ENCODE measurements at regions not wholly inside any gene's neighbourhood (a gene's known extent, or its start where the extent isn't known, plus 50 kb on each side); places are given as distances from the start of the nearest gene placed in this dataset.
A peak's percentile ranks its signal among the peaks of the same experiment; 100 is the strongest.

DNA sequence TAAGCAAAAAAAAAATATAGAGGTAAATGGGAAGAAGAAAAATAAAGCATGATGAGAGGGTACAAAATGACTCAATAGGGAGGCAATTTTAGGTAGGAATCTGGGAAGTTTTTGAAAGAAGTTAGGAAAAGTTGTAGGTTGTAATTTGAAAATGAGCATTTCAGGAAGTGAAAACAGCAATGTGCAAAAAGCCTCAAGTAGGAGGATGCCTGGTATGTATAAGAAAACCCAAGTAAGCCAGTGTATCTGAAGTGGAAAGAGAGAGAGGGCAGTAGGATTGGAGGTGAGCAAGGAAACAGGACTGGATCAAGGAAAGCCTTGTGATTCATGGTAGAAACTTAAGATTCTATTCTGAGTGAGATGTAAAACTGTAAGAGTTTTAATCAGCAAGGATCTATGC lies 121.6 kb upstream of the SPRY2 start:
- H3K4me1 ChIP-seq (ENCODE audit: control insufficient read depth in 4 of 4, insufficient read depth in 4 of 4, low read length in 3 of 4) = peaks cover 7 to 26% (median 18%) of the 10 kb centered on the region in 4 donors
- H3K9me3 ChIP-seq (ENCODE audit: control insufficient read depth in 4 of 4, low read length in 3 of 4) = no peaks in the 10 kb centered on the region
- H3K27ac ChIP-seq (ENCODE audit: low read depth in 1 of 2, low read length in 2 of 2) = no peak overlapping the region
- peak overlapping the region in 1 of 2 donors; percentile 30 for H3K9ac ChIP-seq (ENCODE audit: low read depth in 1 of 2, low read length in 2 of 2)
- H3K27me3 ChIP-seq (ENCODE audit: control insufficient read depth in 4 of 4, insufficient read depth in 4 of 4, low read length in 3 of 4) = no peaks in the 10 kb centered on the region
- no peak overlapping the region for H3K4me3 ChIP-seq (ENCODE audit: low read depth in 1 of 3, low read length in 3 of 3)
- no peak for DNase-seq (ENCODE audit: low spot score)
- no peak for TF ChIP-seq ZBTB33 (IDR thresholded peaks at IDR 0.05)
- TF ChIP-seq, protein P1, sequence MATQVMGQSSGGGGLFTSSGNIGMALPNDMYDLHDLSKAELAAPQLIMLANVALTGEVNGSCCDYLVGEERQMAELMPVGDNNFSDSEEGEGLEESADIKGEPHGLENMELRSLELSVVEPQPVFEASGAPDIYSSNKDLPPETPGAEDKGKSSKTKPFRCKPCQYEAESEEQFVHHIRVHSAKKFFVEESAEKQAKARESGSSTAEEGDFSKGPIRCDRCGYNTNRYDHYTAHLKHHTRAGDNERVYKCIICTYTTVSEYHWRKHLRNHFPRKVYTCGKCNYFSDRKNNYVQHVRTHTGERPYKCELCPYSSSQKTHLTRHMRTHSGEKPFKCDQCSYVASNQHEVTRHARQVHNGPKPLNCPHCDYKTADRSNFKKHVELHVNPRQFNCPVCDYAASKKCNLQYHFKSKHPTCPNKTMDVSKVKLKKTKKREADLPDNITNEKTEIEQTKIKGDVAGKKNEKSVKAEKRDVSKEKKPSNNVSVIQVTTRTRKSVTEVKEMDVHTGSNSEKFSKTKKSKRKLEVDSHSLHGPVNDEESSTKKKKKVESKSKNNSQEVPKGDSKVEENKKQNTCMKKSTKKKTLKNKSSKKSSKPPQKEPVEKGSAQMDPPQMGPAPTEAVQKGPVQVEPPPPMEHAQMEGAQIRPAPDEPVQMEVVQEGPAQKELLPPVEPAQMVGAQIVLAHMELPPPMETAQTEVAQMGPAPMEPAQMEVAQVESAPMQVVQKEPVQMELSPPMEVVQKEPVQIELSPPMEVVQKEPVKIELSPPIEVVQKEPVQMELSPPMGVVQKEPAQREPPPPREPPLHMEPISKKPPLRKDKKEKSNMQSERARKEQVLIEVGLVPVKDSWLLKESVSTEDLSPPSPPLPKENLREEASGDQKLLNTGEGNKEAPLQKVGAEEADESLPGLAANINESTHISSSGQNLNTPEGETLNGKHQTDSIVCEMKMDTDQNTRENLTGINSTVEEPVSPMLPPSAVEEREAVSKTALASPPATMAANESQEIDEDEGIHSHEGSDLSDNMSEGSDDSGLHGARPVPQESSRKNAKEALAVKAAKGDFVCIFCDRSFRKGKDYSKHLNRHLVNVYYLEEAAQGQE (IDR thresholded peaks at IDR 0.05) = no peak
- H3K36me3 ChIP-seq (ENCODE audit: control insufficient read depth in 4 of 4, insufficient read depth in 3 of 4, low read depth in 1 of 4, low read length in 3 of 4) = no peaks in the 10 kb centered on the region

GRCh38 chr13:80462037-80462436 lies 121.1 kb upstream of the SPRY2 start:
- Histone ChIP-seq H3K27ac (ENCODE audit: low read depth in 1 of 2, low read length in 2 of 2) (no peak overlapping the region), H3K4me1 (ENCODE audit: control insufficient read depth in 4 of 4, insufficient read depth in 4 of 4, low read length in 3 of 4) (peaks cover 7 to 26% (median 18%) of the 10 kb centered on the region in 4 donors), H3K9ac (ENCODE audit: low read depth in 1 of 2, low read length in 2 of 2) (no peak overlapping the region), H3K36me3 (ENCODE audit: control insufficient read depth in 4 of 4, insufficient read depth in 3 of 4, low read depth in 1 of 4, low read length in 3 of 4) (no peaks in the 10 kb centered on the region), H3K9me3 (ENCODE audit: control insufficient read depth in 4 of 4, low read length in 3 of 4) (no peaks in the 10 kb centered on the region), H3K4me3 (ENCODE audit: low read depth in 1 of 3, low read length in 3 of 3) (no peak overlapping the region), H3K27me3 (ENCODE audit: control insufficient read depth in 4 of 4, insufficient read depth in 4 of 4, low read length in 3 of 4) (no peaks in the 10 kb centered on the region)
- TF ChIP-seq YY1 (IDR thresholded peaks at IDR 0.05) (no peak), HNF4G (IDR thresholded peaks at IDR 0.05) (no peak)
- TF ChIP-seq, protein P2, sequence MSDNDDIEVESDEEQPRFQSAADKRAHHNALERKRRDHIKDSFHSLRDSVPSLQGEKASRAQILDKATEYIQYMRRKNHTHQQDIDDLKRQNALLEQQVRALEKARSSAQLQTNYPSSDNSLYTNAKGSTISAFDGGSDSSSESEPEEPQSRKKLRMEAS (IDR thresholded peaks at IDR 0.05) = no peak
- DNase-seq (ENCODE audit: low spot score) = no peak
- 83% methylated on average over 1 of the region's 1 CpG for WGBS

- H3K27me3 ChIP-seq (ENCODE audit: control insufficient read depth in 4 of 4, insufficient read depth in 4 of 4, low read length in 3 of 4) = no peaks in the 10 kb centered on the region
- TF ChIP-seq, protein P2 (IDR thresholded peaks at IDR 0.05) = no peak
- TF ChIP-seq HNF4A (conservative IDR thresholded peaks at IDR 0.05) (no peak), NR2F2 (IDR thresholded peaks at IDR 0.05) (no peak), RAD21 (IDR thresholded peaks at IDR 0.05) (no peak), RXRA (IDR thresholded peaks at IDR 0.05) (no peak), TAF1 (conservative IDR thresholded peaks at IDR 0.05) (no peak), HNF4G (IDR thresholded peaks at IDR 0.05) (no peak), SP1 (IDR thresholded peaks at IDR 0.05) (no peak)
- no peaks in the 10 kb centered on the region for H3K36me3 ChIP-seq (ENCODE audit: control insufficient read depth in 4 of 4, insufficient read depth in 3 of 4, low read depth in 1 of 4, low read length in 3 of 4)
- H3K4me1 ChIP-seq (ENCODE audit: control insufficient read depth in 4 of 4, insufficient read depth in 4 of 4, low read length in 3 of 4) = peaks cover 0 to 2% (median under 1%) of the 10 kb centered on the region in 4 donors
- H3K9me3 ChIP-seq (ENCODE audit: control insufficient read depth in 4 of 4, low read length in 3 of 4) = no peaks in the 10 kb centered on the region
- no peak overlapping the region for H3K9ac ChIP-seq (ENCODE audit: low read depth in 1 of 2, low read length in 2 of 2)
- WGBS = 67% methylated on average over 2 of the region's 2 CpGs
- no peak for DNase-seq (ENCODE audit: low spot score)
- H3K27ac ChIP-seq (ENCODE audit: low read depth in 1 of 2, low read length in 2 of 2) = no peak overlapping the region
- H3K4me3 ChIP-seq (ENCODE audit: low read depth in 1 of 3, low read length in 3 of 3) = no peak overlapping the region
These were observed 117.6 kb upstream of the SPRY2 start for GRCh38 chr13:80458543-80458942.
